KBM-7 (cell line): ENCODE measurements at regions not wholly inside any gene's neighbourhood (a gene's known extent, or its start where the extent isn't known, plus 50 kb on each side); places are given as distances from the start of the nearest gene placed in this dataset.
"Not testable (repeated sequence)": the region's sequence is repeated elsewhere in the genome, so short reads cannot be mapped to it uniquely, and the experiment has no call there.

Source experiments
- DNase-seq: peaks from one replicate; pipeline ENCODE4 v3.0.0-alpha.2; 2015
- in situ Hi-C: fragments of 300-500 bp; cut with MboI; formaldehyde crosslinking; loops from 2 replicates; pipeline ENCODE4 v1.14.3; 2020; ENCODE audit warnings: low sequenced_read_pairs, low pct_unique_long_range_greater_than_20kb, mixed read lengths

GRCh38 chr2:16034975-16035746, 94.8 kb downstream of the MYCN start:
- in situ Hi-C loops = no loop called here
- DNase-seq = no peak

- DNase-seq = no peak
- in situ Hi-C loops = no loop called here
Observed at GRCh38 chr2:16034151-16034974, 94.0 kb downstream of the MYCN start.

DNA sequence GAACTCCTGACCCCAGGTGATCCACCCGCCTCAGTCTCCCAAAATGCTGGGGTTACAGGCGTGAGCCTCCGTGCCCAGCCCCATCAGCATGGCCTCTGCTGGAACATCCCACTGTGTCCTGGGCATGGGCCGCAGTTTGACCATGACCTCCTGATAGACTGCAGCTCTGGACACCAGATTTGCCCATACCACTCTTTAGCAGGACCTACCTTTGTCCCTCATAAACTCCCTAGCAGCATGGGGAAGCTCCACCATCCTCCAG, 92.6 kb downstream of the MYCN start:
- in situ Hi-C loops = no loop called here
- DNase-seq = no peak

GRCh38 chr2:16032282-16033031, 92.1 kb downstream of the MYCN start:
- in situ Hi-C loops = no loop called here
- no peak for DNase-seq

DNA sequence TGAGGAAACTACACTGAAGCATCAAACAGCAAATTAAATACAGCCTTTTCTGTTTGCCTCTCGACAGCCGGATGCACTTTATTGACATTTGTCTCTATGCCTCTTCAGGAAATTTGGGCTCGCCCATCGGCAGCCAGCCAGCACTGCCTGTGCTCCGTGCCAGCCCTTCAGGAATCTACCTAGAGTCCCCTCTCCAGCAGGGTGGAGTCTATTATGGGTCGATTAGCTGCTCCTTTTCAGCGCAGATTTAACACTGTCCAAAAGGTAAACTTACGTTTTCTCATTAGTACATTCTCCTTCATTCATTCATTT, 91.5 kb downstream of the MYCN start:
- DNase-seq = no peak
- in situ Hi-C loops = no loop called here

DNA sequence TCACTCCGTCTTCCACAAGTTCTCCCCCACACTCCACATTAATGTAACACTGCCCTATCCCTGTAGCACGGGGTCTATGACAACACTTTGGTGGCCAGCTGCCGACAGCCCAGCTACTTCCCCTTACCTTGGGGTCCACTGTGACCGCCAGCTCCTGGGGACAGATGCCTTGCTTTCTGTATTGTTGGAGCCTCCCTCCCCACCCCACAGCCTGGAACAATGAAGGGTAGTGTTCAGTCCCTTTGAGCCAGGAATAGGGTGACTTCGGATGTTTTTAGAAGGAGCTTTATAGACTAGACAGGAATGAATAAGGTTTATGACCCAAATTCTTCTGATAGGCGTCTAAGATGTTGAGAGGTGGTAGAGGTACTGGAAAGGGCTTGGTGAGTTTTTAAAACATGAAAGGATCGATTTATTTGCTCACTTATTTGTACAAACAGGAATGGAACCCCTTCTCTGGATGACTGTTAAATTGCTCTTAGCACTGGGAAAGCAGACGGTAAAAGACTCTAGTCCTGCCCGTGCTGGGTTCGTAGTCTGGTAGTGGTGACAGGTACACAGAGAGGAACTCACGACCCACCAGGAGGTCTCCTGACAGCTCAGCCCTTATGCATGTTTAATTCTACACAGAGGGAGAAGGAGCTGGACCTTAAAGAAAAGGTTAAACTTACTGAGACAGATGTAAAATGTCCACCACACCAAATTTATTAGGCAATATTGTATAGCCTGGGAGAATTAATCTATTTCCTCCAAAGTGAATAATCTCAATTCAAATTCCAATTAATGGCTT, 90.9 kb downstream of the MYCN start:
- DNase-seq = no peak

DNA sequence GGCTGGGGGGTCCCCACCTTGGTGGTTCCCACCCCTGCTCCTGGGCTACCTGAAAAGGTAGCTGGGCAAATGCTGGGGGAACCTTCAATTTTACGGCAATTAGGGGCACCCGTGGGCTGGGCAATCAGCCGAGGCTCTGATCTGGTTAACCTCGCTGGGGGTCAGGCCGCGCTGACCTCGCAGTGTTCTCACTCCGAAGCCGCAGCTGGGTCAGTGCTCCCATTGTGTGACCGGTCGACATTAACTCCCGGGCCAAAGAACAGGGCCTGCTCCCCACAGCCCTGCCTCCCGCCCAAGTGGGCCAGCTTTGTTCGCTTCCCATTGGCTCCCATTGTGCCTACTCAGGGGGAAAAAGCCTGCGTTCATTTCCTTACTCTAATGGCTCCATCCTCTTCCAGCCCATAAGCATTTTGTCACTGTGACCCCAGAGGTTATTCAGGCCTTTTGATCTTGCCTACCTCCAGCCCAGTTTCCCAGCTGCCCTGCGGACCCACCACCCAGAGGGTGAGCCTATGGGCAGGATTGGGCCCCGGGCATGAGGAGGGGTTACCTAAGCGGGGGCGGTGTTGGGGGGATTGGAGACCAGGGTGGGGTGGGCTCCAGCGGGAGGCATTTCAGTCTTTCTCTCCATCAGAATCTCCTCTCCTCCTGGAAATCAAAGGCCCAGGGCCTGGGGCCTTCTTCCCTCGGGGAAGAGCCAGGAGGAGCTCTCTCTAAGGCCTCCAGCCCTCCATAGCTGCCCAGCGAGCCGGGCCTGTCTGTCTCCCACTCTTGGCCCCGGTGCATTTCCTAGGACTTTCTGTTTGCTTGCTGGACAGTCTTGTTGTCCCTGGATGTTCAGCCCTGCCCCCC, 90.1 kb downstream of the MYCN start:
- in situ Hi-C loops = no loop called here

More for the DNA sequence above, 90.9 kb downstream of the MYCN start:
- in situ Hi-C loops = no loop called here

DNA sequence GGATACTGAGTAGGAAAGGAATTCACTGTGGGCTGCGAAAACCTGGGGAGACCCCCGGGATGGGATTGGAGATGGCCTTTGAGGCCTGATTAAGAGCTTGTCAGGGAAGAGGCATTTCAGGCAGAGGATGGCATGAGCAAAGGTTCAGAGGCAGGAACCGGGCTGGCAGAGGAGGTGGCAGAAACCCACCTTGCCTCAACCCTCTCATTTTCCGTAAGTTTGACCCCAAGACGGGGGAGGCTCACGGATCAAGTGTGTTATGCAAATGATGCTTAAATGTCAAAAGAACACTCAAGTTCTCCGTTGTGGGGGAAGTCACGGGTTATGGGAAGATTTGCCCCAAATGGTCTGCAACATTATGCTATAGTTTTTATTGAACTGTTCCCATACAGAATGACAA, 88.3 kb downstream of the MYCN start:
- DNase-seq = no peak
- in situ Hi-C loops = no loop called here

More for the DNA sequence above, 90.1 kb downstream of the MYCN start:
- DNase-seq = no peak

DNA sequence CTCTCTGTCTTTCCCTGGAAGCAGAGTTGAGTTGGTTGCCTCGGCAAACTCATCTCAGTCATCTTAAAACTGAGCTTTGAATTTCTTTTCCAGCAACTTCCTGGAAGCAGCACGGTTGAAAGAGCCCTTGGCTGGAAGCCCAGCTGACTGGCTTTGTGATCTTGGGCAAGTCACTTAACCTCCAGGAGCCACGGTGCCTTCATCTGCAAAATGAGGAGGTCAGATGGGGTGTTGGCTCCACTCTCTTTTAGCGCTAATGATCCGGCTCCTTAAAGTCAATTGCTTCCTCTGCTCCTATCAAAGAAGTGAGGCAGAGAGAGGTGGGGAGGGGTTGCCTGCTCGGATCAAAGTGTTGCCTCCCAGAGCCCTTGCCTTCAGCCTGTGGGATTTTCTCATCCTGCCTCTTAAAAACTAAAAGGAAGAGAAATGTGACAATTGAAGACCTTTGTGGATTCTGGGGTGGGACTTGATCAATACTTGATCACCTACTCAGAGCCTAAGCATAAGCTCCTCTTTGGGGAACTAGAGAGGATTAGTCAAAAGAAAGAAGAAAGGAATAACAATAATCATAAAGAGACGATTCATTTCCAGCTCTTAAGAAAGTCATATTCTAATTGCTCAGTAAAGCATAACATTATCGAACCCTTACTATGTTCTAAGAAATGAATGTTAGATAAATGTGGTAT, 86.6 kb downstream of the MYCN start:
- in situ Hi-C loops = no loop called here

GRCh38 chr2:16025876-16026640, 85.7 kb downstream of the MYCN start:
- no peak for DNase-seq
- in situ Hi-C loops = no loop called here

More for the DNA sequence above, 86.6 kb downstream of the MYCN start:
- no peak for DNase-seq

DNA sequence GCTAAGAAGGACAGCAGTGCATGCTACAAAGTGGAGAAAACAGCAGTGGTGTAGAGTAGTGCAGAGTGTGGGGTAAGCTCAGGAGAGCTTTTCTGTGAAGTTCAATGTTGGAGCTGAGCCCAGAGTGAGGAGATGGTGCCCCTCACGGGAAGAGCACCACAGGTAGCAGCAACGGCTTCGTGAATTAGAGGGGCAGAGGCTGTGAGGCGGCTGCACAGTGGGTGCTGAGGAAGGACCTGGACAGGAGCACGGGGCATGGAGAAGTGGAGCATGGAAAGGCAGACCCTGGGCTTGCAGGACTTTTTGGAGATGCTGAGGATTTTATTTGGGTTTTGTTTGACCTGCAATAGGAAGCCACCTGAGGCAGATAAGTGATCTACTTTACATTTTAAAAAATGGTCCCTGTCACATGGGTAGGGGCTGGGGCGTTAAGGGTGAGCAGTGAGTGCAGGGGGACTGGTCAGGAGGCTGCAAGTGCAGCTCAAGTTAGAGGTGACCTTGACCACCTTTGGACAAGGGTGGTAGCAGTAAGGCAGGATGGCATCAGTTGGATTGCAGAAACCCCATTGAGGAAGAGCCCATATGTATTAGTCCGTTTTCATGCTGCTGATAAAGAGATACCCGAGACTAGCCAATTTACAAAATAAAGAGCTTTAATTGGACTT, 85.0 kb downstream of the MYCN start:
- DNase-seq = no peak
- in situ Hi-C loops = no loop called here

DNA sequence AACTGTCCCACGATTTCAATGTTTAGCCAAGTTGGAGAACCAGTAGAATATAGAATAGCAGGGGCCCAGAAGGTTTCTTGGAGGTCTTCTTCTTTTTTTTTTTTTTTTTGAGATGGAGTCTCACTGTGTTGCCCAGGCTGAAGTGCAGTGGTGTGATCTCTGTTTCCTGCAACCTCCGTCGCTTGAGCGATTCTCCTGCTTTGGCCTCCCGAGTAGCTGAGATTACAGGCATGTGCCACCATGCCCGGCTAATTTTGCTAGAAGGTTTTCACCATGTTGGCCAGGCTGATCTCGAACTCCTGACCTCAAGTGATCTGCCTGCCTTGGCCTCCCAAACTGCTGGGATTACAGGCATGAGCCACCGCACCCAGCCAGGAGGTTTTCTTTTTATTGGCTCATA, 84.3 kb downstream of the MYCN start:
- DNase-seq, in situ Hi-C loops: not testable (repeated sequence)

GRCh38 chr2:16023506-16024360, 83.4 kb downstream of the MYCN start:
- in situ Hi-C loops = no loop called here

GRCh38 chr2:16022548-16023240, 82.3 kb downstream of the MYCN start:
- DNase-seq = no peak
- in situ Hi-C loops = no loop called here

More at GRCh38 chr2:16023506-16024360, 83.4 kb downstream of the MYCN start:
- no peak for DNase-seq

DNA sequence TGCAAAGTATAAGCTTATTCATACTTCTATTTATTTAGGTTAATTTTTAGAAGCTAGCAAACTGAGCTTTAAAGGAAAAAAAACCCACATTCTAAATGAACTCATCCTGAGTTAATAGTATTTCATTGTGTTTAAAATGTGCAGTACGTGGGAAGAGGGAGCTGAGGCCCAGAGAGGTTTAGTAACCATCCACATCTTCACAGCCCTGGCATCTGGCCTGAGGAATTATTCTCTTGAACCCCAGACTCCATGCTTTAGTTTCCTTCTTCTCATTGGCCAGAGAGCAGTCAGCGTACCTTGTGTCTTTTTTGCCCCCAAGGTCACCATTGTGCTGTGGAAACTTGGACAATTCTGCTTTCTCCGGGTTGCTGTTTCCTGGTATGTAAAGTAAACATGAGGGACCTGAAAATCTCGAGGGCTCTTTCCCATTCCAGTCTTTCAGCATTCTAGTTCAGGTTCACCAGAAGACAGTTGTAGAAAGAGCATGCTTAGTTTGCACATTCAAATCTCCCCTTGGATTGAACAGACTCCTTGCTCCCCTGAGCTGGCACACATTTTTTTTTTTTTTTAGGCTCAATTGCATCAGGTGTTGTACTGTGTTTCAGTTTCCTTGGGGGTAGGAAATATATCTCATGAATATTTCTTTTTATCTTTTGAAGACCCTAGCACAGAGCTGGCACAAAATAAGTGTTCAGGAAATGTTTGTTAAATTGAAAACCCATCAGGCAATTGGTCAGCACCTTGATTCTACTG, 81.4 kb downstream of the MYCN start:
- in situ Hi-C loops = no loop called here
- no peak for DNase-seq
